Inflammatory macrophage (primary cell): ENCODE measurements at regions not wholly inside any gene's neighbourhood (a gene's known extent, or its start where the extent isn't known, plus 50 kb on each side); places are given as distances from the start of the nearest gene placed in this dataset.
"Not testable (repeated sequence)": the region's sequence is repeated elsewhere in the genome, so short reads cannot be mapped to it uniquely, and the experiment has no call there.

Source experiments
- DNase-seq, 2 donors: peaks; one replicate each; pipeline ENCODE4 v3.0.0-alpha.2; 2020 to 2022

GRCh38 chr1:194624833-194625232 lies 1438.4 kb upstream of the B3GALT2 start:
- DNase-seq: no peak

DNA sequence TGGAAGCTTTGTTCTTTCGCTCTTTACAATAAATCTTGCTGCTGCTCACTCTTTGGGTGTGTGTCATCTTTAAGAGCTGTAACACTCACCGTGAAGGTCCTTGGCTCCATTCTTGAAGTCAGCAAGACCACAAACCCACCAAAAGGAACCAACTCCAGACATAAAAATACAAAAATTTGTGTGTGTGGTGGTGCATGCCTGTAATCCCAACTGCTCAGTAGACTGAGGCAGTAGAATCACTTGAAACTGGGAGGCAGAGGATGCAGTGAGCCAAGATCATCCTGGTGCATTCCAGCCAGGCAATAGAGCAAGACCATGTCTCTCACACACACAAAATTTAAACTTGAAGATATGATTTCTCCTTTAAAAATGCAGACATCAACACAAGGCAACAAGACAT lies 1431.7 kb upstream of the B3GALT2 start:
- no peak for DNase-seq

DNA sequence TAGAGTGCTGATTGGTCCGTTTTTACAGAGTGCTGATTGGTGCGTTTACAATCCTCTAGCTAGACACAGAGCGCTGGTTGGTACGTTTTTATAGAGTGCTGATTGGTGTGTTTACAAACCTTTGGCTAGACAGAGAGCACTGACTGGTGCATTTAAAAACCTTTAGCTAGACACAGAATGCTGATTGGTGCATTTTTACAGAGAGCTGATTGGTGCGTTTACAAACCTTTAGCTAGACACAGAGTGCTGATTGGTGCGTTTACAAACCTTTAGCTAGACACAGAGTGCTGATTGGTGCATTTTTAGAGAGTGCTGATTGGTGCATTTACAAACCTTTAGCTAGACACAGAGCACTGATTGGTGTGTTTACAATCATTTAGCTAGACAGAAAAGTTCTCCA lies 1430.9 kb upstream of the B3GALT2 start:
- DNase-seq: not testable (repeated sequence)

DNA sequence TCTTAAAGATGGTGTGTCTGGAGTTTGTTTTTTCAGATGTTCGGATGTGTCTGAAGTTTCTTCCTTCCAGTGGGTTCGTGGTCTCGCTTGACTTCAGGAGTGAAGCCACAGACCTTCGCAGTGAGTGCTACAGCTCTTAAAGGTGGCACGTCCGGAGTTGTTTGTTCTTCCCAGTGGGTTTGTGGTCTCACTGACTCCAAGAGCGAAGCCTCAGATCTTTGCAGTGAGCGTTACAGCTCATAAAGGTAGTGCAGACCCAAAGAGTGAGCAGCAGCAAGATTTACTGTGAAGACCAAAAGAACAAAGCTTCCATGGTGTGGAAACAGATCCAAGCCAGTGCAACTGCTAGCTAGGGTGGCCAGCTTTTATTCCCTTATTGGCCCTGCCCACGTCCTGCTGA lies 1430.4 kb upstream of the B3GALT2 start:
- DNase-seq: no peak

GRCh38 chr1:194602184-194602583 lies 1415.8 kb upstream of the B3GALT2 start:
- DNase-seq: no peak

- DNase-seq: no peak
Measured at GRCh38 chr1:194600716-194601115, 1414.3 kb upstream of the B3GALT2 start.

DNA sequence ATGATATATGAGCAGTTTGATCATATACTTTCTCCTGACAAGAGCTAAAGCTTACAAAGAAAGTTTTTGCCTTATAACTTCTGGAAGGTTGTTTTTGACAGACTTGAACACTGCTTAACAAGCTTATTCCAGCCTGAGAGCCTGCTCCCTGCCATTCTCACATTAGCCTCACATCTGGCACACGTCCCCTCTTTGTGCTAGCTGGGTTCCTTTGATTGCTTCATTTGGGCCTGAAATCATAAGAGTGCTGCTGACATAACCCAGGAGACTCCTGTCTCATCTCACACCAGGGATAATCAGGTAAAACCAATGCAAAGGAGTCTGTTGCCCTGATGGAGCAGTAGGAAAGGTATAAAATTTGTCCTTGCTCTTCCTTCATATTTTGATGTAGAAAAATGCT lies 1411.7 kb upstream of the B3GALT2 start:
- DNase-seq: no peak

GRCh38 chr1:194586302-194586701 lies 1399.9 kb upstream of the B3GALT2 start:
- no peak for DNase-seq

GRCh38 chr1:194584052-194584451 lies 1397.6 kb upstream of the B3GALT2 start:
- no peak for DNase-seq

- no peak for DNase-seq
Measured at GRCh38 chr1:194570476-194570875, 1384.1 kb upstream of the B3GALT2 start.

DNA sequence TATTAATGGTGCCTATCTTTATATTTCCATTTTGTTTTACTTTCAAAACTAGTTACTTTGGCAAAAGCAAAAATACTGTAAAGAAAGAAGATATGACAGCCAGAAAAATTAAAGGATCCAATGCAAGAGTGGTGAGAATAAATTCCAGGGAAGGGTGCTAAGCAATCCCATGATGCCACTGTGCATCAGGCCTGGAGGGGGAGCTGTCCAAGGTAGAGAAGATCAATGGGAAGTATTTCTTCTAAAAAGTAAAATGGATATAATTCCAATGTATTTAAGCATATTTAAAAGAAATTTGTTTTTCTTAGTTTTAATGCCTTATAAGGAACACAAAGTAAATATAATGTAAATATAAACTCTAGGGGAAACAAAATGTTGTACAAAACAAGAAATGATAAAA lies 1382.2 kb upstream of the B3GALT2 start:
- DNase-seq: no peak

DNA sequence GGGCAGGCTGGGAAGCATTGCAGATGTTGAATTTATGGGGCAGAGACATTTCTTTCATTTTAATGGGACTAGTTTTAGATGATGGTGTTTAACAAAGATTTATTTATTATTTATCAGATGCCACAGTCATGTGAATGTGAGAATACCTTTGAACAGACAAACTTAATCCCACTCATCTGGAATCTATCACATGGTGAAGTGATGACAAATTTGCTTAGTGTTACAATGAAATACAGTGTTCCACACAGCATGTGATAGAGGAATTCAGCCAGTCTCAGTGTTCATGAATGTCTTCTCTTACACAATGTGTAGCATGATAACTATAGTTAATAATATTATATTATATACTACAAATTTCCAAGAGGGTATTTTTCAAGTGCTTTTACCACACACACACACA lies 1361.7 kb upstream of the B3GALT2 start:
- no peak for DNase-seq

GRCh38 chr1:194544012-194544411 lies 1357.6 kb upstream of the B3GALT2 start:
- DNase-seq: no peak

DNA sequence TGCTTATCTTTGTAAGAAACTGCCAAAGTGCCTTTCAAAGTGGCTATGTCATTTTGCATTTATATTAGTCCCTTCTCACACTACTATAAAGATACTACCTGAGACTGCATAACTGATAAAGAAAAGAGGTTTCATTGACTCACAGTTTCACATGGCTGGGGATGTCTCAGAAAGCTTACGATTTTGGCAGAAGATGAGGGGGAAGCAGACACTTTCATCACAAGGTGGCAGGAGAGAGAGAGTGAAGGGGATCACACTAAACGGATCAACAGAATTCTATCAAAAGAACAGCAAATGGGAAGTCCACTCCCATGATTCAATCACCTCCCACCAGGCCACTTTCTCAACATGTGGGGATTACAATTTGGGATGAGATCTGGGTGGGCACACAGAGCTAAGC lies 1352.0 kb upstream of the B3GALT2 start:
- DNase-seq: no peak

GRCh38 chr1:194537521-194537920 lies 1351.1 kb upstream of the B3GALT2 start:
- DNase-seq: no peak

- no peak for DNase-seq
Measured at GRCh38 chr1:194535369-194535768, 1349.0 kb upstream of the B3GALT2 start.

DNA sequence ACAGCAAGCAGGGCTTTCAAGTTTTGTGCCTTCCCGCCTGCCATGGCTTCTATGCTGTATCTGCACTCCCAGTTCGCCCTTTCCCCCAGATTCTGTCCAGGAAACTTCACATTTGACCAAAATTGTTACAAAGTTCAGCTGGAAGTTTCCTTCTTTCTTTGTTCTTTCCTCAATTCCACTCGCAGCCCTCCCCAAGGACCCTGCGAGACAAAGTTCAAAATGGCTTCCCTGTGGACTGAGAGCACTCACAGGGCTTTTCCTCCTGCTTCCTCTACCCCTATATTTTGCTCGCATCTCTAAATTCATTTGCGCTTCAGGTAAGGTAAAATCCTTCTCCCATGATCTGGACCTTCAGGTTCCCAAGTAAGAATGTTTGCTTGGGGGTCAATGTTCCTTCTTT lies 1348.4 kb upstream of the B3GALT2 start:
- DNase-seq: no peak

DNA sequence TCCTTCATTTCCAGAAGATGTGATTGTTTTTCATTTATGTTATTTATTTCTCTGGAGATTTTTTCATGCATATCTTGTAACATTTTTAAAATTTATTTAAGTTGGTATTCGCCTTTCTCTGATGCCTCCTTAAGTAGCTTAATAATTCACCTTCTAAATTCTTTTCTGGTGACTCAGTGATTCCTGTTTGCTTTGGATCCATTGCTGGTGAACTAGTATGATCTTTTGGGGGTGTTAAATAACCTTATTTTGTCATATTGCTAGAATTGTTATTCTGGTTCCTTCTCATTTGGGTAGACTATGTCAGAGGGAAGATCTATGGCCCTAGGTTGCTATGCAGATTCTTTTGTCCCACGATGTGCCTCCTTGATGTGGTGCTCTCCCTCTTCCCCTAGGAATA lies 1347.2 kb upstream of the B3GALT2 start:
- no peak for DNase-seq

DNA sequence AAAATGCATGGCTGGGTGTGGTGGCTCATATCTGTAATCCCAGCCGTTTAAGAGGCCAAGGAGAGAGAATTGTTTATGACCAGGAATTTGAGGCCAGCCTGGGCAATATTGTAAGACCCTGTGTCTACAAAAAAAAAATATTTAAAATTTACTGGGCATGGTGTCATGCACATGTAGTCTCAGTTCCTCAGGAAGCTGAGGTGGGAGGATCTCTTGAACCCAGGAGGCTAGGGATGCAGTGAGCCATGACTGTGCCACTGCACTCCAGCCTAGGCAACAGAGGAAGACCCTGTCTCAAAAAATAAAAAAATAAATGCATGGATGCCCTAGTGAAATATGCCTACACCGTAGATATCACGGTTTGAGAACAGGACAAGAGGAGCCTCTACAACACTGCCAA lies 1331.2 kb upstream of the B3GALT2 start:
- no peak for DNase-seq

DNA sequence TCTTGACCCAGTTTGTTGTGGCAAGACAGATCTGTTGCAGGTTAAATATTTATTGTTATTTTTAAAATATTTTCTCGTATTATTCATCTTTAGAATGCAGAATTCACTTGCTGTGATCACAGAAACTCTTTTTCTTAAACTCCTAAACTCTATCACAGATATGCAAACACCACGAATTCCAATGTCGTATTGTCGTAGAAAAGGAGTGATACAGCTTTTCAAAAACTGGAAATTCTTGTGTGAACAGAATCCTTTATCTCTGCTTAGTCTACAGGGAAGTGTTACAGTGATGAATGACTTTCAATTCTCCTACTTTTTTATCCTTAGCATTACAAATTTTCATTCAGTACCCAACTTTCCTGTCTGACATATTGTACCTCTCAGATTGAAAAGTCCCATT lies 1329.5 kb upstream of the B3GALT2 start:
- DNase-seq: no peak

DNA sequence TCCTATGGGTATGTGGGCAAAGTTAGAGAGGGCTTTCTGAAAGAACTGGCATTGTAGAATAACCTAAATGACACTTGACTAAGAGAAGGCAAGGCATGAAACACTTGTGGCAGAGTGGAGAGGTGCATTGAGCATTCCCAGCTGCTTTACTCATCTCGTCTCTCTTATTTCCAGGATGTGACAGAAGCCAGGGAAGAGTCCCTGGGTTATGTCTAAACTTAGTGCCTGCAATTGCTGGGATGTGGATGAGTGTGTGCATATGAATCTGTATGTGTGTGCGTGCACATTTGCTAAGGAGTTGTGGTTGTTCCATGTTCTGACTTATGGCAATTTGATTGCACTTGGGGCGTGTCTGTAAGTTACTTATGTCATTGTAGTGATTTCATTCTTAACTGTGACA lies 1326.5 kb upstream of the B3GALT2 start:
- DNase-seq: no peak

DNA sequence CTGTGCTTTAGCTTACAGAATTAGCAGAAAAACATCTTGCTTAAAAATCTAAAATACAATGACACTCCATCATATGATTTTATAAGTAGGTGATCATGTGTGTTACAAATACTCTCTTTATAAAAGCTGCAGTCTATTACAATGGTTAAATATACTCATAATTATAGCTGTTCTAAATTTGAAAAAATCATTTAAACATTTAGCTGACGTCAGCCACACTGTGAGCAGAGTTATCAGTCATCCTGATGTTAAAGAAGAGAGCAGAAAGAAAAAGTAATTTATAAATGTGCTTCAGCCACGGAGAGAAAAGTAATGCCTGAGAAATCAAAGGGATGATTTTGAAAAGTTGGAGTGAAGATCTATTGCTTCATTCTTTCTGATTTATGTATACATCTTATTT lies 1325.9 kb upstream of the B3GALT2 start:
- no peak for DNase-seq

DNA sequence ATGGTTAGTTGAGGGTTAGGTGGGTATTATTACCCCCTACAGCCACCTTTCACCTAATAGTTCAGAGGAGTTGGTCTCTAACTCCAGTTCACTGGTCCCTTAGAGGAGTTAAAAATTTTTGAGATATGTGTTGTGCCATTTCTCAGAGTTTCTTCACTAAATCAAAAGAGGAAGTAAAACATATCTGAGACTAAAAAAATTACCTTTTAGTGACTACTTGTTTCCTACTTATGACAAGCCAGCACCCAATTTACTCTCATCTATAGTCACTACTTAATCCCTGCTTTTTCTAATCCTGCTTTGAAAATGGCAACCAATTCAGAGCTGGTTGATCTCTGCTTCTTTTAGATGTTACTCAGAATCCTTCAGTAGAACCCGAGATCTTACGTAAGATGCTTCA lies 1316.8 kb upstream of the B3GALT2 start:
- DNase-seq: no peak

DNA sequence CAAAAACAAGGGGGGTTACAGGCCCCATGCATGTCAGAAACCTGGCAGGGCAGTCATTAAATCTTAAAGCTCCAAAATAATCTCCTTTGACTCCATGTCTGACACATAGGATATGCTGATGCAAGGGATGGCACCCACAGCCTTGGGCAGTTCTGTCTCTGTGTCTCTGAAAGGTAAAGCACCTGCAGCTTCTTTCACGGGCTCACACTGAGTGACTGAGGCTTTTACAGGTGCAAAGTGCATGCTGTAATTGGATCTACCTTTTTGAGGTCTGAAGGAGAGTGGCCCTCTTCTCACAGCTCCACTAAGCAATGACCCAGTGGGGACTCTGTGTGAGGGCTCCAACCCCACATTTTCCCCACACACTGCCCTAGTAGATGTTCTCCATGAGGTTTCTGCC lies 1309.0 kb upstream of the B3GALT2 start:
- DNase-seq: no peak

DNA sequence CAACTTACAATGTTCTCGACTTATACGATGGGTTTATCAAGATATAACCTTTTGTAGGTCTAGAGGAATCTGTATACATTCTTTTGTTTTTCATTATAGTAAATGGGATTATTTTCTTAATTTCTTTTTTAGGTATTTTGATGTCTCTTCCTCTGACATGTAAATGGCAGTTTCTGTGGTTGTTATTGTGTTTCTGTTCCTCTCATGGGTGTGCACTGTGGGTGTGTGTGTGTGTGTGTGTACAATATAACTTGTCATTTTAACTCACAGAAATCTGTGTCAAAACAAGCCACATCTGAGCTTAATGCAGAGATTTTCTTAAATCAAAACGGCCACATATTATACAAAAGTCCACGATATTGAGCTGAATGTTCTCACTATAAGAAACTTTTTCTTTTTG lies 1300.8 kb upstream of the B3GALT2 start:
- DNase-seq: no peak

- DNase-seq: no peak
Measured at GRCh38 chr1:194485432-194485831, 1299.0 kb upstream of the B3GALT2 start.
